ENCODE measurements at regions not wholly inside any gene's neighbourhood (a gene's known extent, or its start where the extent isn't known, plus 50 kb on each side); places are given as distances from the start of the nearest gene placed in this dataset.

GRCh38 chr6:141123497-141123896 lies 1009.2 kb upstream of the GJE1 start:
- TF ChIP-seq CTCF (IDR thresholded peaks at IDR 0.05) (no peak), POLR2A (IDR thresholded peaks at IDR 0.05) (no peak)
- intact Hi-C loops (cut with DNase I): no loop called here
- DNase-seq: no peak
- Histone ChIP-seq H3K27me3 (no peaks in the 10 kb centered on the region), H3K4me3 (no peak overlapping the region), H3K36me3 (replicated peaks in 1 of 2) (no peaks in the 10 kb centered on the region), H3K9me3 (replicated peaks in 1 of 3) (no peaks in the 10 kb centered on the region), H3K27ac (no peak overlapping the region), H3K4me1 (replicated peaks in 1 of 2) (no peaks in the 10 kb centered on the region)

- H3K27me3 ChIP-seq: no peaks in the 10 kb centered on the region
- no peak for DNase-seq
- TF ChIP-seq CTCF (IDR thresholded peaks at IDR 0.05): no peak
- TF ChIP-seq POLR2A (IDR thresholded peaks at IDR 0.05): no peak
These were observed 1009.7 kb upstream of the GJE1 start for GRCh38 chr6:141123049-141123448.

GRCh38 chr6:141118991-141119390 lies 1013.7 kb upstream of the GJE1 start:
- intact Hi-C loops (cut with DNase I): no loop called here
- Histone ChIP-seq H3K9me3 (replicated peaks in 1 of 3) (no peaks in the 10 kb centered on the region), H3K4me3 (no peak overlapping the region), H3K27me3 (no peaks in the 10 kb centered on the region), H3K4me1 (replicated peaks in 1 of 2) (no peaks in the 10 kb centered on the region), H3K27ac (no peak overlapping the region), H3K36me3 (replicated peaks in 1 of 2) (no peaks in the 10 kb centered on the region)
- TF ChIP-seq POLR2A (IDR thresholded peaks at IDR 0.05): no peak
- TF ChIP-seq CTCF (IDR thresholded peaks at IDR 0.05): no peak
- WGBS, 4 donors: 36 to 65% (median 55%) methylated on average over 2 of the region's 2 CpGs
- no peak for DNase-seq

More at GRCh38 chr6:141123049-141123448, 1009.7 kb upstream of the GJE1 start:
- Histone ChIP-seq H3K36me3 (replicated peaks in 1 of 2) (no peaks in the 10 kb centered on the region), H3K27ac (no peak overlapping the region), H3K9me3 (replicated peaks in 1 of 3) (no peaks in the 10 kb centered on the region), H3K4me1 (replicated peaks in 1 of 2) (no peaks in the 10 kb centered on the region), H3K4me3 (no peak overlapping the region)
- intact Hi-C loops (cut with DNase I): no loop called here

GRCh38 chr6:141117874-141118273 lies 1014.9 kb upstream of the GJE1 start:
- DNase-seq: no peak
- no peaks in the 10 kb centered on the region for H3K36me3 ChIP-seq (replicated peaks in 1 of 2)
- H3K27ac ChIP-seq: no peak overlapping the region
- no peak overlapping the region for H3K4me3 ChIP-seq
- no peaks in the 10 kb centered on the region for H3K9me3 ChIP-seq (replicated peaks in 1 of 3)
- no peaks in the 10 kb centered on the region for H3K4me1 ChIP-seq (replicated peaks in 1 of 2)
- TF ChIP-seq POLR2A (IDR thresholded peaks at IDR 0.05) (no peak), CTCF (IDR thresholded peaks at IDR 0.05) (no peak)
- H3K27me3 ChIP-seq: no peaks in the 10 kb centered on the region
- intact Hi-C loops (cut with DNase I): no loop called here
